Endodermal cell (in vitro differentiated cells): ENCODE measurements at regions not wholly inside any gene's neighbourhood (a gene's known extent, or its start where the extent isn't known, plus 50 kb on each side); places are given as distances from the start of the nearest gene placed in this dataset.

Source experiments
- DNase-seq: peaks from one replicate; pipeline ENCODE4 v3.0.0-alpha.2; 2017
- H3K27ac ChIP-seq: 2 replicates; pipeline ENCODE4 v1.5.1; 2013; ENCODE audit warnings: mild to moderate bottlenecking, low read depth, low read length, moderate library complexity
- H3K27me3 ChIP-seq: 2 replicates; pipeline ENCODE4 v1.6.1; 2013; ENCODE audit warnings: mild to moderate bottlenecking, low read length, moderate library complexity; ENCODE audit not compliant: insufficient read depth, control insufficient read depth, poor library complexity, severe bottlenecking
- H3K36me3 ChIP-seq: 2 replicates; pipeline ENCODE4 v1.7.0; 2013; ENCODE audit warnings: mild to moderate bottlenecking, low read length, moderate library complexity; ENCODE audit not compliant: control insufficient read depth, insufficient read depth
- H3K4me1 ChIP-seq: one replicate; pipeline ENCODE4 v1.7.0; 2013; ENCODE audit warnings: low read length; ENCODE audit not compliant: control insufficient read depth, insufficient read depth
- H3K4me3 ChIP-seq: 2 replicates; pipeline ENCODE4 v1.5.1; 2013; ENCODE audit warnings: mild to moderate bottlenecking, low read length, moderate library complexity
- H3K9ac ChIP-seq: 2 replicates; pipeline ENCODE4 v1.6.1; 2013; ENCODE audit warnings: mild to moderate bottlenecking, low read length, moderate library complexity; ENCODE audit not compliant: poor library complexity, severe bottlenecking; ENCODE audit errors: extremely low read depth
- H3K9me3 ChIP-seq: 2 replicates; pipeline ENCODE4 v1.6.1; 2013; ENCODE audit warnings: mild to moderate bottlenecking, low read length, moderate library complexity; ENCODE audit not compliant: control insufficient read depth
- H3K27ac Mint-ChIP-seq: 2 replicates; pipeline ENCODE4 v1.8.0; 2020; ENCODE audit warnings: mixed read lengths
- H3K27me3 Mint-ChIP-seq: 2 replicates; pipeline ENCODE4 v1.8.0; 2021; ENCODE audit warnings: mild to moderate bottlenecking, mixed read lengths; ENCODE audit not compliant: insufficient read depth
- H3K36me3 Mint-ChIP-seq: 2 replicates; pipeline ENCODE4 v1.8.0; 2020; ENCODE audit warnings: low read depth, mixed read lengths
- H3K4me1 Mint-ChIP-seq: 2 replicates; pipeline ENCODE4 v1.8.0; 2020; ENCODE audit warnings: mixed read lengths
- H3K4me3 Mint-ChIP-seq: 2 replicates; pipeline ENCODE4 v1.8.0; 2020; ENCODE audit warnings: mild to moderate bottlenecking, moderate library complexity, mixed read lengths
- H3K9me3 Mint-ChIP-seq: 2 replicates; pipeline ENCODE4 v1.8.0; 2020; ENCODE audit warnings: mild to moderate bottlenecking, mixed read lengths
- WGBS, 2 experiments: methylation state at CpG; one replicate each; pipeline versions ENCODE4 v1.1.5 to v1.1.7; 2013; ENCODE audit warnings: missing lambda C conversion rate in 2 of 2, mixed read lengths in 1 of 2; ENCODE audit not compliant: insufficient coverage in 1 of 2, insufficient read length in 1 of 2; 5-methylcytosine and 5-hydroxymethylcytosine counted together
- TF ChIP-seq, protein P1 (sequence below): fragments of 200-600 bp; sonication (generic); conservative IDR thresholded peaks from 2 replicates; pipeline ENCODE4 v1.5.0; 2021; ENCODE audit warnings: antibody characterized with exemption, mild to moderate bottlenecking

- H3K27ac ChIP-seq: no peak overlapping the region
- Mint-ChIP-seq H3K27me3 (no peaks in the 10 kb centered on the region), H3K36me3 (no peaks in the 10 kb centered on the region), H3K9me3 (no peaks in the 10 kb centered on the region), H3K4me1 (peaks cover 4% of the 10 kb centered on the region), H3K27ac (no peak overlapping the region), H3K4me3 (no peak overlapping the region)
- no peaks in the 10 kb centered on the region for H3K9me3 ChIP-seq
- no peak for DNase-seq
- WGBS, 2 experiments: 85 to 91% methylated on average over 4 to 5 of the region's 5 CpGs
- TF ChIP-seq, protein P1, sequence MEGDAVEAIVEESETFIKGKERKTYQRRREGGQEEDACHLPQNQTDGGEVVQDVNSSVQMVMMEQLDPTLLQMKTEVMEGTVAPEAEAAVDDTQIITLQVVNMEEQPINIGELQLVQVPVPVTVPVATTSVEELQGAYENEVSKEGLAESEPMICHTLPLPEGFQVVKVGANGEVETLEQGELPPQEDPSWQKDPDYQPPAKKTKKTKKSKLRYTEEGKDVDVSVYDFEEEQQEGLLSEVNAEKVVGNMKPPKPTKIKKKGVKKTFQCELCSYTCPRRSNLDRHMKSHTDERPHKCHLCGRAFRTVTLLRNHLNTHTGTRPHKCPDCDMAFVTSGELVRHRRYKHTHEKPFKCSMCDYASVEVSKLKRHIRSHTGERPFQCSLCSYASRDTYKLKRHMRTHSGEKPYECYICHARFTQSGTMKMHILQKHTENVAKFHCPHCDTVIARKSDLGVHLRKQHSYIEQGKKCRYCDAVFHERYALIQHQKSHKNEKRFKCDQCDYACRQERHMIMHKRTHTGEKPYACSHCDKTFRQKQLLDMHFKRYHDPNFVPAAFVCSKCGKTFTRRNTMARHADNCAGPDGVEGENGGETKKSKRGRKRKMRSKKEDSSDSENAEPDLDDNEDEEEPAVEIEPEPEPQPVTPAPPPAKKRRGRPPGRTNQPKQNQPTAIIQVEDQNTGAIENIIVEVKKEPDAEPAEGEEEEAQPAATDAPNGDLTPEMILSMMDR: no peak
- no peak overlapping the region for H3K9ac ChIP-seq
- no peaks in the 10 kb centered on the region for H3K4me1 ChIP-seq
- H3K36me3 ChIP-seq: no peaks in the 10 kb centered on the region
- no peaks in the 10 kb centered on the region for H3K27me3 ChIP-seq
- H3K4me3 ChIP-seq: no peak overlapping the region
Measured at GRCh38 chr3:177787279-177788041, 590.2 kb upstream of the TBL1XR1 start.

DNA sequence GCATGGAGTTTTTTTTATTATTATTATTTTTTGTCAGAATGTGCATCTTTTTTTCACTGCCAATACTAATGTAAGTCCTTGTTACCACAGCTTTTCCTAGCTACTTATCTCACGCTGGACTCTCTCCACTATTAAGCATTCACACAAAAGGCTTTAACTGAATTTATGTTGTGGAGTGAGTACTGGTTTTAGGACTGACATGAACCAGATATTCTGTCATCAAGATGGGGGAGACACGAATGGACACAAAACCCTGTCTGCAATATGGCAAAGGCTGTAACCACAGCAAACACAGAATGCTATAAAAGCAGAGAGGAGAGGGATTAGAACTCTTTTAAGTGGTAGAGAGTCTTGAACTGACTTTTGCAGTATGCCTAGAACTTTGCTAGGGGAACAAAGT is 592.2 kb upstream of the TBL1XR1 start:
- H3K27ac ChIP-seq: no peak overlapping the region

DNA sequence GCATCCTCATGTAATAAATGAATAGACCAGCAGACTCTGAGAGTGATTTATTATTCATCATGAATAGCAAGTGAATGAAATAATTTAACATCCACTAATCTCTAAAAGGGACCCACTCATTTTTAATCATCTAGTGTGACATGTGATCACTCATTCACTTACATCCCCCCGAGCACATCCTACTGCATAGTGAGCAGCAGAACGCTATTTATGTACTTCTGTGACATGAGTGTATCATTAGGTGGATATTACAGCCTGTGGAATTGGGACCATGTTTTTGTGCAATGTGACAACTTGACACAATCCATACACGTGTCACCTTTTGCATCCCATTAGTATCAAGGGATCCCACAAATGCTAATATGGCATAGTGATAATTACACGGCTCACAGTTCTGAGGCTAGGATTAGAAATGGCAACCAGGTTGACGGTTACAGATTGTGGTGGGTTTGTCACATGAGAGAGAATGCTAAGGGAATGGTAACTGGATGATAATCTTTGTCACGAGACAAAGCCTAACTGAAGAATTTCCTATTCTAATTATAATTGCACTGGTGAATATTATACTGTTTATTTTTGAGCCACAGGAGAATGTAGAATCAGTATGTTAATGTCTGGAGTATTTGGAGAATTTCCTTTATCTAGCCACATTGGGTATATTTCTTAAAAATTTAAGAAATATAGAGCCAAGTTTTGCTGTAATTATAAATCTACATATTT is 595.2 kb upstream of the TBL1XR1 start:
- Mint-ChIP-seq H3K4me1 (peaks cover 7% of the 10 kb centered on the region), H3K36me3 (no peaks in the 10 kb centered on the region), H3K27me3 (no peaks in the 10 kb centered on the region), H3K27ac (no peak overlapping the region), H3K9me3 (no peaks in the 10 kb centered on the region), H3K4me3 (no peak overlapping the region)
- DNase-seq: no peak
- H3K9ac ChIP-seq: no peak overlapping the region
- 86 to 92% methylated on average over 2 to 6 of the region's 6 CpGs for WGBS, 2 experiments
- H3K27ac ChIP-seq: no peak overlapping the region
- no peaks in the 10 kb centered on the region for H3K27me3 ChIP-seq
- TF ChIP-seq, protein P1: no peak
- no peaks in the 10 kb centered on the region for H3K4me1 ChIP-seq
- no peaks in the 10 kb centered on the region for H3K36me3 ChIP-seq
- no peak overlapping the region for H3K4me3 ChIP-seq
- H3K9me3 ChIP-seq: no peaks in the 10 kb centered on the region

More for the DNA sequence above, 592.2 kb upstream of the TBL1XR1 start:
- WGBS, 2 experiments: 93 to 100% methylated on average over 1 to 2 of the region's 2 CpGs
- DNase-seq: no peak
- Mint-ChIP-seq H3K9me3 (no peaks in the 10 kb centered on the region), H3K27me3 (no peaks in the 10 kb centered on the region), H3K36me3 (no peaks in the 10 kb centered on the region), H3K4me1 (peaks cover 4% of the 10 kb centered on the region), H3K4me3 (no peak overlapping the region), H3K27ac (no peak overlapping the region)
- TF ChIP-seq, protein P1: no peak
- H3K27me3 ChIP-seq: no peaks in the 10 kb centered on the region
- H3K36me3 ChIP-seq: no peaks in the 10 kb centered on the region
- no peaks in the 10 kb centered on the region for H3K9me3 ChIP-seq
- no peak overlapping the region for H3K4me3 ChIP-seq
- H3K9ac ChIP-seq: no peak overlapping the region
- no peaks in the 10 kb centered on the region for H3K4me1 ChIP-seq
